DOHH2 (cell line): ENCODE measurements at regions not wholly inside any gene's neighbourhood (a gene's known extent, or its start where the extent isn't known, plus 50 kb on each side); places are given as distances from the start of the nearest gene placed in this dataset.

Experiments used
- H3F3A ChIP-seq: fragments of 200-600 bp; sonication (generic), shearing (Covaris generic); 2 replicates; pipeline ENCODE4 v1.6.0; 2016; ENCODE audit warnings: antibody characterized with exemption, mild to moderate bottlenecking; ENCODE audit not compliant: control insufficient read depth, insufficient read depth
- H3K27ac ChIP-seq: fragments of 200-600 bp; sonication (generic); 2 replicates; pipeline ENCODE4 v1.5.1; 2014; ENCODE audit warnings: low read depth, mild to moderate bottlenecking, low read length, moderate library complexity
- H3K27me3 ChIP-seq: fragments of 200-600 bp; sonication (generic); 2 replicates; pipeline ENCODE4 v1.6.1; 2014; ENCODE audit warnings: mild to moderate bottlenecking, low read length, mixed read lengths; ENCODE audit not compliant: control insufficient read depth
- H3K36me3 ChIP-seq: fragments of 200-600 bp; sonication (generic); 2 replicates; pipeline ENCODE4 v1.6.1; 2014; ENCODE audit warnings: mild to moderate bottlenecking, low read length, moderate library complexity, mixed read lengths; ENCODE audit not compliant: control insufficient read depth
- H3K4me1 ChIP-seq: fragments of 200-600 bp; sonication (generic); 2 replicates; pipeline ENCODE4 v1.6.1; 2014; ENCODE audit warnings: mild to moderate bottlenecking, low read length, mixed read lengths; ENCODE audit not compliant: control insufficient read depth
- H3K4me2 ChIP-seq: fragments of 200-600 bp; sonication (generic); 2 replicates; pipeline ENCODE4 v1.6.0; 2014; ENCODE audit warnings: mild to moderate bottlenecking, low read length, moderate library complexity
- H3K4me3 ChIP-seq: fragments of 200-600 bp; sonication (generic); 2 replicates; pipeline ENCODE4 v1.5.1; 2014; ENCODE audit warnings: mild to moderate bottlenecking, low read length, mixed read lengths
- H3K79me2 ChIP-seq: fragments of 200-600 bp; sonication (generic); 2 replicates; pipeline ENCODE4 v1.6.1; 2014; ENCODE audit warnings: mild to moderate bottlenecking, low read length, mixed read lengths; ENCODE audit not compliant: control insufficient read depth
- H3K9me2 ChIP-seq: fragments of 200-600 bp; sonication (generic); replicated peaks from 2 replicates; pipeline ENCODE4 v1.6.1; 2014; ENCODE audit warnings: mild to moderate bottlenecking, low read length, mixed read lengths; ENCODE audit not compliant: control insufficient read depth
- H3K9me3 ChIP-seq: fragments of 200-600 bp; sonication (generic); 2 replicates; pipeline ENCODE4 v1.6.1; 2014; ENCODE audit warnings: antibody characterized with exemption, low read length, mixed read lengths; ENCODE audit not compliant: control insufficient read depth, insufficient read depth
- H4K20me1 ChIP-seq: fragments of 200-600 bp; sonication (generic); 2 replicates; pipeline ENCODE4 v1.6.0; 2014; ENCODE audit warnings: low read depth, mild to moderate bottlenecking, antibody characterized with exemption, low read length, moderate library complexity; ENCODE audit not compliant: control insufficient read depth, insufficient read depth
- CTCF ChIP-seq: fragments of 200-600 bp; sonication (generic); IDR thresholded peaks from one replicate; pipeline ENCODE4 v1.5.1; 2014; ENCODE audit warnings: antibody characterized with exemption, mild to moderate bottlenecking, low read depth, low read length; ENCODE audit not compliant: poor library complexity, severe bottlenecking
- EZH2phosphoT487 ChIP-seq: fragments of 200-600 bp; sonication (generic); IDR thresholded peaks from 2 replicates; pipeline ENCODE4 v1.6.1; 2017; ENCODE audit warnings: borderline replicate concordance, mild to moderate bottlenecking, antibody characterized with exemption, low read length, moderate library complexity, mixed read lengths

GRCh38 chr22:27436591-27436990 is 365.0 kb downstream of the MN1 start:
- no peak overlapping the region for H3K4me2 ChIP-seq
- no peaks in the 10 kb centered on the region for H3K27me3 ChIP-seq
- no peak for TF ChIP-seq EZH2phosphoT487
- TF ChIP-seq CTCF = no peak
- no peaks in the 10 kb centered on the region for H3K9me2 ChIP-seq
- H3K36me3 ChIP-seq = no peaks in the 10 kb centered on the region
- no peak overlapping the region for H3K4me3 ChIP-seq
- no peaks in the 10 kb centered on the region for H3K4me1 ChIP-seq
- H3K9me3 ChIP-seq = no peaks in the 10 kb centered on the region
- no peaks in the 10 kb centered on the region for H4K20me1 ChIP-seq
- H3K79me2 ChIP-seq = no peaks in the 10 kb centered on the region
- H3F3A ChIP-seq = no peaks in the 10 kb centered on the region
- no peak overlapping the region for H3K27ac ChIP-seq

GRCh38 chr22:27437570-27437969 is 364.0 kb downstream of the MN1 start:
- H3K9me3 ChIP-seq = no peaks in the 10 kb centered on the region
- H3F3A ChIP-seq = no peaks in the 10 kb centered on the region
- no peak overlapping the region for H3K4me2 ChIP-seq
- H3K4me1 ChIP-seq = no peaks in the 10 kb centered on the region
- H3K9me2 ChIP-seq = no peaks in the 10 kb centered on the region
- no peaks in the 10 kb centered on the region for H3K27me3 ChIP-seq
- H3K27ac ChIP-seq = no peak overlapping the region
- no peak overlapping the region for H3K4me3 ChIP-seq
- H3K79me2 ChIP-seq = no peaks in the 10 kb centered on the region
- H3K36me3 ChIP-seq = no peaks in the 10 kb centered on the region
- H4K20me1 ChIP-seq = no peaks in the 10 kb centered on the region
- TF ChIP-seq EZH2phosphoT487 = no peak

- Histone ChIP-seq H3K79me2 (no peaks in the 10 kb centered on the region), H3K4me2 (no peak overlapping the region), H3K9me2 (no peaks in the 10 kb centered on the region), H3K4me3 (no peak overlapping the region), H3K27me3 (no peaks in the 10 kb centered on the region), H3F3A (no peaks in the 10 kb centered on the region), H4K20me1 (no peaks in the 10 kb centered on the region), H3K36me3 (no peaks in the 10 kb centered on the region), H3K4me1 (no peaks in the 10 kb centered on the region), H3K9me3 (no peaks in the 10 kb centered on the region), H3K27ac (no peak overlapping the region)
- TF ChIP-seq CTCF = no peak
- TF ChIP-seq EZH2phosphoT487 = no peak
Observed at GRCh38 chr22:27438271-27438980, 363.1 kb downstream of the MN1 start.

- Histone ChIP-seq H4K20me1 (no peaks in the 10 kb centered on the region), H3K79me2 (no peaks in the 10 kb centered on the region), H3K4me3 (no peak overlapping the region), H3K27me3 (no peaks in the 10 kb centered on the region), H3K36me3 (no peaks in the 10 kb centered on the region), H3F3A (no peaks in the 10 kb centered on the region), H3K27ac (no peak overlapping the region), H3K4me2 (no peak overlapping the region), H3K9me3 (no peaks in the 10 kb centered on the region), H3K4me1 (no peaks in the 10 kb centered on the region), H3K9me2 (no peaks in the 10 kb centered on the region)
- TF ChIP-seq EZH2phosphoT487 (no peak), CTCF (no peak)
Observed at GRCh38 chr22:27439131-27439530, 362.4 kb downstream of the MN1 start.
